Fibroblast of mammary gland (primary cell): ENCODE measurements at regions not wholly inside any gene's neighbourhood (a gene's known extent, or its start where the extent isn't known, plus 50 kb on each side); places are given as distances from the start of the nearest gene placed in this dataset.

Experiments
- DNase-seq: peaks from one replicate; pipeline ENCODE4 v3.0.0-alpha.2; 2010; ENCODE audit warnings: low read depth
- H3K4me3 ChIP-seq: 2 replicates; pipeline ENCODE4 v1.5.1; 2011; ENCODE audit warnings: low read depth, mild to moderate bottlenecking, low read length, moderate library complexity; ENCODE audit not compliant: control insufficient read depth
- CTCF ChIP-seq: conservative IDR thresholded peaks from 2 replicates; pipeline ENCODE4 v1.5.1; 2011; ENCODE audit warnings: low read depth, low read length, inconsistent platforms; ENCODE audit not compliant: control insufficient read depth, insufficient read depth

- TF ChIP-seq CTCF, result no peak
- DNase-seq, result no peak
- no peak overlapping the region for H3K4me3 ChIP-seq
Observed at GRCh38 chr9:80622508-80622907, 1050.7 kb downstream of the TLE4 start.

- no peak for TF ChIP-seq CTCF
- no peak overlapping the region for H3K4me3 ChIP-seq
- no peak for DNase-seq
Observed at GRCh38 chr9:80619356-80619755, 1047.6 kb downstream of the TLE4 start.

- peak; percentile 48 for DNase-seq
- TF ChIP-seq CTCF, result no peak
Observed at GRCh38 chr9:80615964-80616363, 1044.2 kb downstream of the TLE4 start.

GRCh38 chr9:80605793-80606192 is 1034.0 kb downstream of the TLE4 start:
- H3K4me3 ChIP-seq, result no peak overlapping the region
- no peak for TF ChIP-seq CTCF
- no peak for DNase-seq

More at GRCh38 chr9:80615964-80616363, 1044.2 kb downstream of the TLE4 start:
- H3K4me3 ChIP-seq, result no peak overlapping the region

GRCh38 chr9:80605129-80605528 is 1033.4 kb downstream of the TLE4 start:
- TF ChIP-seq CTCF, result peak; percentile 42
- H3K4me3 ChIP-seq, result no peak overlapping the region
- peak; percentile 49 for DNase-seq

- no peak for TF ChIP-seq CTCF
- H3K4me3 ChIP-seq, result no peak overlapping the region
- no peak for DNase-seq
Observed at GRCh38 chr9:80602291-80602690, 1030.5 kb downstream of the TLE4 start.

GRCh38 chr9:80596579-80596978 is 1024.8 kb downstream of the TLE4 start:
- no peak for DNase-seq
- no peak overlapping the region for H3K4me3 ChIP-seq
- no peak for TF ChIP-seq CTCF
